HCT116 (cell line): ENCODE measurements at regions not wholly inside any gene's neighbourhood (a gene's known extent, or its start where the extent isn't known, plus 50 kb on each side); places are given as distances from the start of the nearest gene placed in this dataset.

Experiments
- ATAC-seq: fragments of 200-7000 bp; cut with Tn5 transposase; 2 replicates; pipeline ENCODE4 v1.9.1; 2020; ENCODE audit warnings: mild to moderate bottlenecking, moderate library complexity
- BruUV-seq: library from RNA; stranded (reverse); fragments of 400-500 nt; replicated peaks from 2 replicates; lab custom pipeline; 2021; lab: Mats Ljungman, UMichigan
- CTCF ChIA-PET: fragments of 300-600 bp; sonication (Branson Sonifier 250); formaldehyde crosslinking; loops from one replicate; lab custom pipeline; 2021; ENCODE audit warnings: antibody characterized with exemption; lab: Charles Lee
- POLR2A ChIA-PET: fragments of 300-600, 350-600 bp; sonication (Branson Sonifier 250); formaldehyde crosslinking; loops from one replicate; lab custom pipeline; 2021; ENCODE audit warnings: antibody characterized with exemption; lab: Charles Lee
- RAD21 ChIA-PET, 2 experiments: fragments of 300-600 bp; sonication (Branson Sonifier 250); formaldehyde crosslinking; loops; one replicate each; lab custom pipeline; 2023; ENCODE audit warnings: low total read pairs in 2 of 2; ENCODE audit not compliant: uncharacterized antibody in 2 of 2, unreplicated experiment in 2 of 2, low non-redundant PET in 1 of 2; lab: Charles Lee
- DNase-seq: peaks from one replicate; pipeline ENCODE4 v3.0.0-alpha.2; 2010; ENCODE audit warnings: low read depth, low spot score
- H2AFZ ChIP-seq: fragments of 200-600 bp; shearing (Covaris generic), sonication (generic); 2 replicates; pipeline ENCODE4 v1.6.1; 2017; ENCODE audit warnings: low read depth, mixed run types, mixed read lengths, antibody characterized with exemption, low read length; ENCODE audit not compliant: poor library complexity, severe bottlenecking
- H3K27ac ChIP-seq: 2 replicates; pipeline ENCODE4 v1.5.1; 2012; ENCODE audit warnings: low read depth, low read length
- H3K27me3 ChIP-seq: fragments of 200-600 bp; sonication (generic); 2 replicates; pipeline ENCODE4 v1.6.1; 2016; ENCODE audit warnings: mixed run types, low read length, mixed read lengths; ENCODE audit not compliant: insufficient read depth
- H3K36me3 ChIP-seq, 2 experiments: fragments of 200-500 bp in 1 of 2; fragments of 200-600 bp in 1 of 2; sonication (Bioruptor generic) in 1 of 2; sonication (generic) in 1 of 2; 2 replicates each; pipeline versions ENCODE4 v1.5.1 to v1.6.1; 2014 to 2016; ENCODE audit warnings: low read length in 2 of 2, inconsistent platforms in 1 of 2, mixed read lengths in 1 of 2, mixed run types in 1 of 2; ENCODE audit not compliant: insufficient read depth in 2 of 2, control insufficient read depth in 1 of 2
- H3K4me1 ChIP-seq, 2 experiments: fragments of 200-600 bp in 1 of 2; sonication (generic) in 1 of 2; 2 replicates each; pipeline versions ENCODE4 v1.5.1 to v1.6.1; 2012 to 2017; ENCODE audit warnings: low read length in 2 of 2, inconsistent platforms in 1 of 2, mild to moderate bottlenecking in 1 of 2, mixed read lengths in 1 of 2, mixed run types in 1 of 2, moderate library complexity in 1 of 2; ENCODE audit not compliant: insufficient read depth in 2 of 2, control insufficient read depth in 1 of 2
- H3K4me2 ChIP-seq: fragments of 200-600 bp; sonication (generic); 2 replicates; pipeline ENCODE4 v1.6.1; 2017; ENCODE audit warnings: mixed run types, low read length, mixed read lengths
- H3K4me3 ChIP-seq, 2 experiments: fragments of 200-600 bp in 1 of 2; sonication (generic) in 1 of 2; replicated peaks in 1 of 2; 2 replicates each; pipeline ENCODE4 v1.5.1; 2011 to 2016; ENCODE audit warnings: low read length in 2 of 2, control low read depth in 1 of 2, low read depth in 1 of 2, mild to moderate bottlenecking in 1 of 2, mixed read lengths in 1 of 2, mixed run types in 1 of 2
- H3K79me2 ChIP-seq: fragments of 200-600 bp; sonication (generic); 2 replicates; pipeline ENCODE4 v1.6.1; 2017; ENCODE audit warnings: mild to moderate bottlenecking, mixed run types, low read length, moderate library complexity, mixed read lengths; ENCODE audit not compliant: insufficient read depth
- H3K9ac ChIP-seq: fragments of 200-600 bp; sonication (generic); 2 replicates; pipeline ENCODE4 v1.6.1; 2016; ENCODE audit warnings: low read length, mixed read lengths
- H3K9me2 ChIP-seq: fragments of 200-600 bp; sonication (generic), shearing (Covaris generic); 2 replicates; pipeline ENCODE4 v1.6.1; 2017; ENCODE audit warnings: mixed run types, mild to moderate bottlenecking, moderate library complexity; ENCODE audit not compliant: insufficient read depth
- H3K9me3 ChIP-seq, 2 experiments: fragments of 200-500 bp in 1 of 2; fragments of 200-600 bp in 1 of 2; sonication (Bioruptor generic) in 1 of 2; sonication (generic) in 1 of 2; 2 replicates each; pipeline ENCODE4 v1.6.1; 2014 to 2017; ENCODE audit warnings: low read length in 2 of 2, mixed read lengths in 2 of 2, inconsistent platforms in 1 of 2, low read depth in 1 of 2, mild to moderate bottlenecking in 1 of 2, mixed run types in 1 of 2, moderate library complexity in 1 of 2; ENCODE audit not compliant: control insufficient read depth in 1 of 2, insufficient read depth in 1 of 2
- H4K20me1 ChIP-seq: fragments of 200-600 bp; sonication (generic), shearing (Covaris generic); 2 replicates; pipeline ENCODE4 v1.6.1; 2017; ENCODE audit warnings: mixed run types, mild to moderate bottlenecking, moderate library complexity; ENCODE audit not compliant: insufficient read depth
- CBX3 ChIP-seq: IDR thresholded peaks from 2 replicates; pipeline ENCODE4 v1.6.1; 2012; ENCODE audit warnings: low read depth
- CEBPB ChIP-seq: IDR thresholded peaks from 2 replicates; pipeline ENCODE4 v1.6.1; 2012; ENCODE audit warnings: low read depth
- CTCF ChIP-seq, 3 experiments: fragments of 200-600 bp in 1 of 3; sonication (generic) in 1 of 3; IDR thresholded peaks in 2 of 3; conservative IDR thresholded peaks in 1 of 3; 2 replicates each; pipeline ENCODE4 v1.5.1; 2012 to 2017; ENCODE audit warnings: low read depth in 2 of 3, low read length in 2 of 3, antibody characterized with exemption in 1 of 3, borderline replicate concordance in 1 of 3, control low read depth in 1 of 3, mild to moderate bottlenecking in 1 of 3, mixed read lengths in 1 of 3, mixed run types in 1 of 3, moderate library complexity in 1 of 3; ENCODE audit not compliant: insufficient read depth in 1 of 3
- EGR1 ChIP-seq: IDR thresholded peaks from 2 replicates; pipeline ENCODE4 v1.6.1; 2012; ENCODE audit warnings: low read depth
- REST ChIP-seq: IDR thresholded peaks from 2 replicates; pipeline ENCODE4 v1.6.1; 2012; ENCODE audit warnings: low read depth
- SP1 ChIP-seq: IDR thresholded peaks from 2 replicates; pipeline ENCODE4 v1.6.1; 2012; ENCODE audit warnings: low read depth
- TCF7L2 ChIP-seq: IDR thresholded peaks from 2 replicates; pipeline ENCODE4 v1.7.0; 2011; ENCODE audit warnings: borderline replicate concordance, inconsistent platforms; ENCODE audit not compliant: insufficient read depth, insufficient read length; ENCODE audit errors: extremely low read depth
- YY1 ChIP-seq: IDR thresholded peaks from 2 replicates; pipeline ENCODE4 v1.6.1; 2011; ENCODE audit warnings: low read length, low read depth, moderate library complexity, mild to moderate bottlenecking; ENCODE audit not compliant: insufficient replicate concordance; ENCODE audit errors: extremely low read depth
- ZFX ChIP-seq: fragments of 450-650 bp; IDR thresholded peaks from 2 replicates; pipeline ENCODE4 v1.6.1; 2017
- intact Hi-C: fragments of 100-400 bp; cut with micrococcal nuclease; formaldehyde crosslinking; loops from 2 replicates; pipeline ENCODE4 v1.10.0; 2022

- ATAC-seq (no peak), DNase-seq (no peak)
- Histone ChIP-seq H3K4me1 (no peaks in the 10 kb centered on the region), H2AFZ (no peak overlapping the region), H3K4me3 (no peak overlapping the region), H3K27ac (no peak overlapping the region), H3K9me2 (no peaks in the 10 kb centered on the region), H3K79me2 (no peaks in the 10 kb centered on the region), H3K4me2 (no peak overlapping the region), H4K20me1 (no peaks in the 10 kb centered on the region), H3K36me3 (no peaks in the 10 kb centered on the region), H3K27me3 (no peaks in the 10 kb centered on the region), H3K9me3 (peaks cover 0 to 4% of the 10 kb centered on the region in 2 experiments; a peak in 2 of 4 replicates), H3K9ac (no peak overlapping the region)
- intact Hi-C loops = no loop called here
- BruUV-seq = no TSS peak
- ChIA-PET RAD21 (no interaction called here), CTCF (no interaction called here), POLR2A (no interaction called here)
- TF ChIP-seq YY1 (no peak), EGR1 (no peak), CEBPB (no peak), CTCF (IDR thresholded peaks at IDR 0.05 in 2 of 3, conservative IDR thresholded peaks at IDR 0.05 in 1 of 3; ENCODE audit: borderline replicate concordance in 1 of 3, insufficient read depth in 1 of 3, low read depth in 2 of 3, low read length in 2 of 3) (no peak), TCF7L2 (no peak), REST (no peak), CBX3 (no peak), ZFX (no peak), SP1 (no peak)
Observed at GRCh38 chr11:92423115-92424034, 198.8 kb downstream of the FAT3 start.
